Hepatocyte (in vitro differentiated cells): ENCODE measurements at regions not wholly inside any gene's neighbourhood (a gene's known extent, or its start where the extent isn't known, plus 50 kb on each side); places are given as distances from the start of the nearest gene placed in this dataset.

Experiments used
- EZH2 ChIP-seq: fragments of 200-600 bp; sonication (generic); IDR thresholded peaks from 2 replicates; pipeline ENCODE4 v1.6.1; 2016; ENCODE audit warnings: antibody characterized with exemption, mild to moderate bottlenecking, borderline replicate concordance
- EZH2phosphoT487 ChIP-seq: fragments of 200-600 bp; sonication (generic); IDR thresholded peaks from one replicate; pipeline ENCODE4 v1.6.1; 2018; ENCODE audit warnings: antibody characterized with exemption, mild to moderate bottlenecking, low read depth, moderate library complexity; ENCODE audit not compliant: unreplicated experiment, severe bottlenecking
- TF ChIP-seq, protein P1 (sequence below): fragments of 200-600 bp; sonication (generic); IDR thresholded peaks from 2 replicates; pipeline ENCODE4 v1.5.1; 2016; ENCODE audit warnings: antibody characterized with exemption, mild to moderate bottlenecking; ENCODE audit not compliant: poor library complexity

GRCh38 chr5:88548136-88548805, 279.6 kb upstream of the TMEM161B start:
- TF ChIP-seq, protein P1, sequence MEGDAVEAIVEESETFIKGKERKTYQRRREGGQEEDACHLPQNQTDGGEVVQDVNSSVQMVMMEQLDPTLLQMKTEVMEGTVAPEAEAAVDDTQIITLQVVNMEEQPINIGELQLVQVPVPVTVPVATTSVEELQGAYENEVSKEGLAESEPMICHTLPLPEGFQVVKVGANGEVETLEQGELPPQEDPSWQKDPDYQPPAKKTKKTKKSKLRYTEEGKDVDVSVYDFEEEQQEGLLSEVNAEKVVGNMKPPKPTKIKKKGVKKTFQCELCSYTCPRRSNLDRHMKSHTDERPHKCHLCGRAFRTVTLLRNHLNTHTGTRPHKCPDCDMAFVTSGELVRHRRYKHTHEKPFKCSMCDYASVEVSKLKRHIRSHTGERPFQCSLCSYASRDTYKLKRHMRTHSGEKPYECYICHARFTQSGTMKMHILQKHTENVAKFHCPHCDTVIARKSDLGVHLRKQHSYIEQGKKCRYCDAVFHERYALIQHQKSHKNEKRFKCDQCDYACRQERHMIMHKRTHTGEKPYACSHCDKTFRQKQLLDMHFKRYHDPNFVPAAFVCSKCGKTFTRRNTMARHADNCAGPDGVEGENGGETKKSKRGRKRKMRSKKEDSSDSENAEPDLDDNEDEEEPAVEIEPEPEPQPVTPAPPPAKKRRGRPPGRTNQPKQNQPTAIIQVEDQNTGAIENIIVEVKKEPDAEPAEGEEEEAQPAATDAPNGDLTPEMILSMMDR: no peak
- TF ChIP-seq EZH2 (no peak), EZH2phosphoT487 (no peak)
